GM18526 (cell line): ENCODE measurements at regions not wholly inside any gene's neighbourhood (a gene's known extent, or its start where the extent isn't known, plus 50 kb on each side); places are given as distances from the start of the nearest gene placed in this dataset.

Source experiments
- POLR2A ChIP-seq: IDR thresholded peaks from 3 replicates; pipeline ENCODE4 v1.6.1; 2011; ENCODE audit not compliant: insufficient read length; ENCODE audit errors: extremely low read depth

DNA sequence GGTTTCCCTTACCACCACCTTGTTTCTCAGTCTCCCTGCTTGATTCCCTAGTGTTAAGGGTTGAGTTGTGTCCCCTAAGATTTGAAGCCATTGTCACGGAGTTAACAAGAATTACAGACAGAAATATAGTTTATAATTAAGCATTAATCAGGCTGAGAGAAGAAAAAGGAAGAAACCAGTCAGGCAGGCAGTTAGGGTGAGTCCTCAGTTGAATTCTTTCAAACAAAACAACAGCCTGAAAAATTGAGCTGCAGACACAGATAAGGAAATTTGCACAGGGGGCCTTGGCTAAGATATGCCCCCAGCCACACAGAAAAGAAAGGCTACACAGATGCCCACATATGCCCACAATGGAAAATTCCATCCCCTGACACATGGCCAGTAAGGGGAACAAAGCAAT lies 111.7 kb upstream of the RAI14 start:
- TF ChIP-seq POLR2A, result no peak

DNA sequence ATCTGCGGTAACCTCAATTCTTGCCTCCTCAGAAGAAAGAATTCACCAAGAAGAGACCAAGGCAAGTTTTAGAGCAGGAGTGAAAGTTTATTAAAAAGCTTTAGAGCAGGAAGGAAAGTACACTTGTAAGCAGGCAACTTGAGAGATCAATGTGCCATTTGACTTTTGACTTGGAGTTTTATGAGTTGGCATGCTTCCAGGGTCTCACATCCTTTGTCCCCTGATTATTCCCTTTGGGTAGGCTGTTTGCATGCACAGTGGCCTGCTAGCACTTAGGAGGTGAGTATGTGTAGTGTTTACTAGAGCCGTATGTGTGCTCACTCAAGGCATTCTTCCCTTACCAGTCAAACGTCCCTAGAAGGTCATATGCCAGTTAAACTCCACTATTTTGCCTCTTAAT lies 111.0 kb upstream of the RAI14 start:
- no peak for TF ChIP-seq POLR2A

DNA sequence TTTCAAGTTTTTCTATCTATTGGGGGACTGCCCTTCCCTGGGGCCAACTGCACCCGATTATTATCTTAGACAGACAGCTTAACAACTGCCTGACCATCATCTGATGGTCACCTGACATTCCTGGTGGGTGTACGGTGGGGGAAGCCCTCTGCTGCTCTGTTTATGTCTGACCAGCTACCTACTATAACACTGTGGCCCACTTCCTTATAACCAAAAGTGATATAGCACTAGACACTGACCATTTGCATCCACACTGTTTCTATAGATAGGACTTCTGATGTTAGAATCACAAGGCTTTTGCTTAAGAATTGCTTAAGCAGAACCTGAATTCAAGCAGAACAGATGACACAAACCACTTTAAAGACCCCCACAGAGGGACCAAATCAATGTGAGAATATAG lies 110.5 kb upstream of the RAI14 start:
- no peak for TF ChIP-seq POLR2A

DNA sequence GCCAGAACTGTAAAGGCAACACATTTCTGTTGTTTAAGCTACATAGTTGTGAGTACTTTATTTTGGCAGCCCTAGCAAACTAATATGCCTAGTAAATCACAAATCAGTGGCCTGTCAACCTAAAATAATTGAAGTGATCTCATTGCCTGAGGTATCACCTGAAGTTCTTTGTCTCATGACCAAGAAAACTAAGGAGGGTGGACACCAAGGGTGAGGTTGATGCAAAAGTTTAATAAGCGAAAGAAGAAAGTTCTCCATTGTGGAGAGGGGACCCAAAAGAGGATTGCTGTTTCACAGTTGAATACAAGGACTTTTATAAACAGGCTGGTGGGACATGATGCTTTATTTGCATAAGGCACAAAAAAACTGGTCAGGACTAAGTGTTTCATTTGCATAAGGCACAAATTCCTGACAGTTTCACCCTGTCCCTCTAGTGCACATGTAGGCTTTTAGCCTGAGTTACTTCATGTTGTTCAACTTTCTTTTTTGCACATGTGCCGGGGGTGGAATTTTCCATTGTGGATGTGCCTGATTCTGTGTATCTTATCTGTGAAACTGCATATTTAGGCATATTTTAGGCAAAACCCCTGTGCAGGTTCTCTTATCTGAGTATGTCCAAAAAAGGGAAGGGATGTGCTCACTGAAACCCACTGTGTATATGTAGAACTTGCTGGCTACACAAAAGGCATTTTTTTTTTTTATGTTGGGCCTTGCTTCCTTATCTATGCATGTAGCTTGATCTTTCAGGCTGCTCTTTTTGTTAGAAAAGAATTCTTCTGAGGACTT lies 108.6 kb upstream of the RAI14 start:
- TF ChIP-seq POLR2A, result no peak

DNA sequence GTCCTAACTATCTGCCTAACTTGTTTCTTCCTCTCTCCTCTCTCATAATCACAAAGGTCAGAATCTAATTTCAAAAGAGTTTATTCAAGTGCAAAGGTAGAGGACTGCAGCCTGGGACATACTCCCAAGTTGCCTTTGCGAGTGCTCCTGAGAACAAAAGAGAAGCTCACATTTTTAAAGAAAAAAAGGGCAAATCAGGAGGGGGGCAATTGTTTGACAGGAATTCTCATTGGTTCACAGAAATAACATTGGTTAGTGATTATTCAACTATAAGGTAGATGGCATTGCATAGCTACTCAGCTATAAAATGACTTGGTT lies 108.1 kb upstream of the RAI14 start:
- no peak for TF ChIP-seq POLR2A

DNA sequence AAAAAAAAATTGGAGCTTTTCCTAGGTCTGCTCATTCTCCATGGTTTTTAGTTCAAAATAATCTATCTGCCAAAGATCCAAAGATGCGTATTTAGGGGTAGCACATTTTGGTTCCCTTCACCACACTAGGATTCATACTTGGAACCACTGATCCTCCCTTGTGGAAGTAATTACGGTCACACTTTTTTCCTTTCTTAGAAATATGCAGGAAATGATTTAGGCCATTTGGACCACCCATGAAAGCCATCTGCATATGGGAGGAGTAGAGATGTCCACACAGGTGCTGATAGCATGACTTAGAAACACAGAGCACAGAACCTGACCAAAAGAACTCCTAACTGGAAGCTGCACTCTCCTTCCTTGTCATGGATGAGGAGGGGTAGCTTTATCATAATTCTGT lies 105.9 kb upstream of the RAI14 start:
- no peak for TF ChIP-seq POLR2A

DNA sequence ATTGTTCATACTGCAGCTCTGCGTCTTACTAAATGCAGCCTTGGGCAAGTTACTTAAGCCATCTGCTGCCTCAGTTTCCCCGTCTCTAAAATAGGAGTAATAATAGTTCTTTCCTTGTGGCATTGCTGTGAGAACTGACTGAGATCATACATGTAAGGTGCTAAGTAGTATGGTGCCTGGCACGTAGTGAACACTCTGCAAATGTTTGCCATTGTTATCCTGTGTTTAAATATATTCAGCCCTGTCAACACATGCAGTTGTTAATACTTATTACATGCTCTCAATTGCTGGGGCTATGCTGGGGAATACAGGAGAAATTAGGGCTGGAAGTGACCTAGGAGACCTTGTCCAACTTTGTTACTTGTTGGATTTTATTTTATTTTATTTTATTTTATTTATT lies 105.2 kb upstream of the RAI14 start:
- TF ChIP-seq POLR2A, result no peak

DNA sequence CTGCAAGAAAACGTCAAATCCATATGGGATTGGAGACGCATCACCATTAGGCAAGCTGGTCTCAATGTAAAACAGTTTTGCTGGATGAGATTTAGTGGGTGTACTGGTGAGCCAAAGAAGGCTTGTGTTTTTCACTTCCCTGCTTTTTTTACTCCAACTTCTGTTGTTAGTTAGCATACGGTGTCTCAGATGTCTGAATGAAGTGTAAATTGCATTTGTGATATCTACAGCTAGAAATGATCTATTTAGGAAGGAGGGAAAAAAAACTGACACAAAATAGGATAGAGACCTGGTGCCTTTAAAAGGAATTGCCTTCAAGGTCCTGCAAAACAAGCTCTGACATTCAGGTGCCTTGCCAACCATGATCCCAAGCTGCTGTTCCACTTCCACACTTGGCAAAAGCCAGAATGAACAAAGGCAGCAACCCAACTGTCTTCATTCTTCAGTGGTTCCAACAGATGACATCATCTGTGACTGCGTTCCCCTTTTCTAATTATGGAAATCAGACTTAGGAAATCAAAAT lies 104.2 kb upstream of the RAI14 start:
- TF ChIP-seq POLR2A, result no peak

DNA sequence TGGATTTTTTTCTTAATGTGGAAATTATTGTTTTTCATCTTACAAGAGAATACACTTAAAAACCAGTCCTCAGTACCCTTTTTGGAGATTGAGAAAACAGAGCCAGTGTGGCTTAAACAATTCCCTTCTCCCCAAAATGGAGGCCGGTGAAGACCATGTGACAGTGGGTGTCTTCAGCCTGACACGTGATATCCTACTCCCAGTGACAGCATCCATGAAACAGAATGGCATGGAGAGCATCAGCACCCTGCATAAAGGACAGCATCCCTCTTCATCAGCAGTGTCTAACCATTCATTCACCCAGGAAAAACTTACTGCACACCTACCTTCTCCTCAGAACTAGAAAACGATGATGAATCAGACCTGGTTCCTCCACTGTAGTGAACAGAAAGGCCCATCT lies 103.4 kb upstream of the RAI14 start:
- no peak for TF ChIP-seq POLR2A

DNA sequence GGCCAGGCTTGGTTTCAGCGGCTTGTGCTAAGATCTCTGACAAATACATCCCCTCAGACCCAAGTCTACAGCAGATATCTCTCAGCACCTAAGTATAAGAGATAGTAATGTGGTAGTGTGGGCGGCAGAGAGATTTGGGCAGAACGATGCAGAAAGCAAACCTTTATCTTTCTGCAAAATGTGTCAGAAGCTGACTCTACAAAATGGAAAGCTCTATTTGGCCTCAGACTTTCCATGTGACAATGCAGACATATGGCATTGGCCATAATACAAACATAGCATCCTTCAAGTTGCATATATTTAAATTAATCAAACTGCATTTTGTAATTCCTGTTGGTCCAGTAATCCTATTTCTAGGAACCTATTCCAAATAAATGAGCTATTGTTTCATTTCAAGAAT lies 102.5 kb upstream of the RAI14 start:
- TF ChIP-seq POLR2A, result no peak

DNA sequence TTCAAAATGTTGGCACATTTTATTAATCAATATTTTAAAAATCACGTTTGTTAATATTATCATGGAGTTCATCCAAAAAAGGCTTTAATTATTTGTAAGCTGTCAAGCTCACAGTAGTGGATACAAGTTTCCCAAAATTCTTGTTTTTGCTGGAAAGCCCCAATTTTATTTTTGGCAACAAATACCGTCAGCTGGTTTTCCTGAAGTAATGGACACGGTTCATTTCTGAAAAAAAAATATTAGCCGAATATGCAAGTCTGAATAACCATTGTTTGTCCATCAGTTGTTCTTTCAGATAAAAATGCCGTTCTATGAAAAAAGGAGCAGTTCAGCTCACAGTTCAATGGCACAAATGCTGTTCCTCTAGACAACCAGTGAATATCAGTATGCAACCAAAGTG lies 101.5 kb upstream of the RAI14 start:
- TF ChIP-seq POLR2A, result no peak

DNA sequence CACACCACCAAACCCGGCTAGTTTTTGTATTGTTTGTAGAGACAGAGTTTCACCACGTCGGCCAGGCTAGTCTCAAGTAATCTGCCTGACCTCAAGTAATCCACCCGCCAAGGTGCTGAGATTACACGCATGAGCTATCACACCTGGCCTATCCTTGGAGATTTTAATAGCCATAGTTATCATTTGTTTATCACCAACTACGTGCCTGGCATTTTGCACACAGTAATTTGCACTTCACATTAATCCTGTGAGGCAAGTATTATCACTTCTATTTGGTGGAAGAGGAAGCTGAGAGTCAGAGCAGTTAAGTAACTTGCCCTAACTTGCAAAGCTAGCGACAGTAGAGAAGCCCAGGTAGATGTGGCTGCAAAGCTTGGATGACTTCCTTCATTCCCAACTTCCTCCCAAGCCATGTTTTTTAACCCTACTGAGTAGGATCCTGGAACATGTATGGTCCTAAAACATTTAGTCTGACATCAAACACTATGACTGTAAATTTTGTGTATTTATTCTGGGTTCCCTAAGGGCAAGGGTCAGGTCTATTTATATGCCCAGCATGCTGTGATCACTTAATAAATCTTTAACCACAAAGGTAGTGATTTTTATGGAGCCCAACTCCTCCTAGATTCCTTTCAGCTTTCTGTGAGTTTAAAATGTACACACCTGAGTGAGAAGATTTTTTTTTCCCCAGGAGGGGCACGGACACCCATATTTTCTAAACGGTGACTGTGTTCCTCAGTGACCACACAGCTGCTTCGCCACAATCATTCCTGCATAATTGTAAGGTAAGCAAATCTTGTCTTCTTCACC lies 100.2 kb upstream of the RAI14 start:
- no peak for TF ChIP-seq POLR2A

DNA sequence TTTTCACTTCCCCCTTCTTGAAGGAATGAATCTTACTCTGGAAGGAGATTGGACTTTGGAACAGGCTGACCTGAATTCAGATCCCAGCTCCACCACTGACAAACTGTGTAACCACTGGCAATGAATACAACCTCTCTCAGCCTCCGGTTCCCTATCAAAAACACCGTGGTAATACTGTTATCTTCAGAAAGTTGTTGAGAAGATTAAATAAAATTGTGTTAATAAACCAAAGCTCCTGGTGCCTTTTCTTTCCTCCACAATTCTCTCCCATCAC lies 99.7 kb upstream of the RAI14 start:
- no peak for TF ChIP-seq POLR2A

DNA sequence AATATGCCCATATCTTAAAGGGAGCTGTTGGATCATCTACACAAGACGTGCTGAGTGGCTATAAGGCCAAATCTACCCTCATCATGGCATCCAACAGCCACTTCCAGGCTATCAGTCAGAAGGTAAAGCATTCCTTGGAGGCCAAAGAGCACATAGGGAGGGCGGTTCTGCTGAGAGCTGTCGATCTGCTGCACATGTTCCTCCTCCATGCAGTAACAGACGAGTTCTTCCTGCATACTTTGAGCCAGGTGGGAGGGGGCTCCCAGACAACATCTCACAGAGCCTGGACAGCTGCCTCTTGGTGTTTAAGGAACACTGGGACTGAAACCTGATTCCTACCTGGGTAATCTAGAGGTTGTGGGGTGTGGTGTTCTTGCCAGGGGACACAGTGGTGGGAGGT lies 93.3 kb upstream of the RAI14 start:
- no peak for TF ChIP-seq POLR2A

DNA sequence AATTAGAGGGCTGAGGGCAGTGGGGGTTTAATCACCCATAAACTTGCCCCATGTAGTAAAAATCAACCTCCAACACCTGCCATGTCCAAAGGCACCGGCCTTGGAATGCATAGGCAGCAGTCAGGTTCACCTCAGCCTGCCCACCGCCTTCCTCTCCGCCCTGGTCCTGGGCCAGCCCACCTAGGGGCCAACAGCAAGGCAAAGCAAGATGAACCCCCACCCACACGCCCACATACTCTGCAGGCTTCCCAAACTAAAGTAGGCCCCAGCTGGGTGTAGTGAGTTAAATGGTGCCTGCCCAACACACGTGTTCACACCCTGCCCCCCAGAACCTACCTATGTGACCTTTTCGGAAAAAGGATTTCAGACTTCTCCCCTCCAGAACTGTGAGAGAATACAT lies 92.9 kb upstream of the RAI14 start:
- no peak for TF ChIP-seq POLR2A

DNA sequence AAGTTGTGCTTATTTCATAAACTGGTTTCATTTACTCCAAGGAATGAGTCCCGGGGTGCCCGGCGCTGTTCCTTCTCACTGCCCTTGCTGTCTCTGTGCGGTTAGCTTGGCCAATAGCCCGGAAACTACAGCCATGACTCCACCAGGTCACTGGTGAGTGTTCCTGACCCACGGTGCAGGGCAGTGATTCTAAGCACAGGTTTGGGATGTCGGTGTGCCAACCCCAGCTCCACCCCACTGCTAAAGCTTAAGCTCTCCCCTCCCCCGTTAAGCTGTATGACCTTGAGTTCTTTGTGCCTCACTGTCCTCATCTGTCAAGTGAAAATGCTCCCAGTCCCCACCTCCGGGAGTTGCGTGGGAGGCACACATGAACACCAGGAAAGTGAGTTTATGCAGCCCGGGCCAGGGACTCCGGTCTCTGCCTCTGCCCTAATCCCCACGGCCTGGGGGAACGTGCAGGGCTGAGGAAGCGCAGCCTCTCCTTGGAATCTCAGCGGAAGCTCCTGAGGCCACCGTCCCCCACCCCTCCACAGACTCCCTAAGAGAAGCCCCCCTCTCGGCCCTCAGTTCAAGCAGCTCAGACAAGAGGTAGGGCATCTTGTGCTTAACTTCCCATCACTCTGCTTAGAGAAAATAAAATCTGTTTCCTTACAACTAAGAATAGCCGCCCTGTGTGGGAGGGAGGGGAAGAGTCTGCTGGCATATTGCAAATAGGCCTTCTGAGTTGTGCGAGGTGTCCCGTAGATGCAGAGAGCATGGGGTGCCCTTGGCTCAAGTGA lies 92.0 kb upstream of the RAI14 start:
- no peak for TF ChIP-seq POLR2A
